Right lobe of liver (tissue), 6 donors: ENCODE measurements at regions not wholly inside any gene's neighbourhood (a gene's known extent, or its start where the extent isn't known, plus 50 kb on each side); places are given as distances from the start of the nearest gene placed in this dataset.
"Not testable (repeated sequence)": the region's sequence is repeated elsewhere in the genome, so short reads cannot be mapped to it uniquely, and the experiment has no call there.

Source experiments
- ATAC-seq, 4 donors: fragments of 200-7000 bp; cut with Tn5 transposase; one replicate each; pipeline ENCODE4 v1.9.1; 2020; ENCODE audit warnings: mild to moderate bottlenecking in 4 of 4, moderate library complexity in 4 of 4
- DNase-seq, 3 donors: peaks; one replicate each; pipeline ENCODE4 v3.0.0-alpha.2; 2020
- H3K27ac ChIP-seq, 3 donors: fragments of 200-600 bp; one replicate each; pipeline ENCODE4 v1.8.0; 2022
- H3K27me3 ChIP-seq, 2 donors: fragments of 200-600 bp; one replicate each; pipeline ENCODE4 v1.8.0; 2022
- H3K36me3 ChIP-seq, 4 donors: fragments of 200-600 bp; sonication (generic) in 1 of 4; one replicate each; pipeline versions ENCODE4 v1.5.1 to v1.8.0; 2017 to 2022; ENCODE audit warnings: control low read depth in 1 of 4
- H3K4me1 ChIP-seq, 4 donors: fragments of 200-600 bp; sonication (generic) in 1 of 4; one replicate each; pipeline versions ENCODE4 v1.5.1 to v1.8.0; 2017 to 2022; ENCODE audit warnings: control low read depth in 1 of 4
- H3K4me3 ChIP-seq, 3 donors: fragments of 200-600 bp; one replicate each; pipeline ENCODE4 v1.8.0; 2022
- H3K9me3 ChIP-seq, 4 donors: fragments of 200-600 bp; sonication (generic) in 1 of 4; one replicate each; pipeline versions ENCODE4 v1.5.1 to v1.8.0; 2017 to 2022; ENCODE audit warnings: control low read depth in 1 of 4
- CTCF ChIP-seq, 4 donors: fragments of 200-600 bp in 3 of 4; fragments of 450-650 bp in 1 of 4; IDR thresholded peaks; one replicate each; pipeline versions ENCODE4 v1.5.1 to v1.8.0; 2016 to 2022; ENCODE audit warnings: antibody characterized with exemption in 4 of 4, mild to moderate bottlenecking in 2 of 4
- POLR2A ChIP-seq: fragments of 450-650 bp; IDR thresholded peaks from one replicate; pipeline ENCODE4 v1.6.1; 2017; ENCODE audit warnings: antibody characterized with exemption, mild to moderate bottlenecking
- WGBS: methylation state at CpG from one replicate; pipeline ENCODE4 v1.1.6; 2018; ENCODE audit warnings: low coverage, low lambda C conversion rate; ENCODE audit not compliant: insufficient coverage; ENCODE audit errors: missing lambda C conversion rate; 5-methylcytosine and 5-hydroxymethylcytosine counted together
- intact Hi-C, 2 donors: fragments of 100-400 bp; cut with DNase I; formaldehyde crosslinking; loops; one replicate each; pipeline versions ENCODE4 v1.11.2 to v1.14.1; 2022
- donor health status: DM: no; HTN: yes; CAD: no.
- donor health status: DM: no; HTN: no; CAD: no.
- donor health status: DM: no; HTN: no; CAD: no.
- donor health status: DM: no; HTN: yes; CAD: no.
- donor health status: DM: no; HTN: yes; CAD: no.

GRCh38 chr18:75728621-75729020 lies 301.1 kb upstream of the SMIM21 start:
- Histone ChIP-seq H3K36me3 (no peaks in the 10 kb centered on the region), H3K4me3 (no peak overlapping the region), H3K27me3 (no peaks in the 10 kb centered on the region), H3K4me1 (no peaks in the 10 kb centered on the region), H3K27ac (no peak overlapping the region), H3K9me3 (no peaks in the 10 kb centered on the region)
- no peak for ATAC-seq
- WGBS = 52% methylated on average over 7 of the region's 7 CpGs
- intact Hi-C loops = loop anchor here in 1 of 2 donors (10.0 kb wide), 1 partner anchor 56 kb away; no protein-coding TSS in a partner anchor
- no peak for TF ChIP-seq CTCF (IDR thresholded peaks at IDR 0.05)
- TF ChIP-seq POLR2A = no peak
- no peak for DNase-seq

- ATAC-seq = no peak
- no peak for TF ChIP-seq POLR2A
- TF ChIP-seq CTCF (IDR thresholded peaks at IDR 0.05) = peak; percentile 7 to 36 (median 22)
- Histone ChIP-seq H3K27me3 (no peaks in the 10 kb centered on the region), H3K4me3 (no peak overlapping the region), H3K36me3 (no peaks in the 10 kb centered on the region), H3K27ac (no peak overlapping the region), H3K4me1 (no peaks in the 10 kb centered on the region), H3K9me3 (no peaks in the 10 kb centered on the region)
- no peak for DNase-seq
- WGBS = 50% methylated on average over 3 of the region's 7 CpGs
- intact Hi-C loops = loop anchor here in 1 of 2 donors (10.0 kb wide), 1 partner anchor 57 kb away; no protein-coding TSS in a partner anchor
These were observed 300.0 kb upstream of the SMIM21 start for GRCh38 chr18:75727456-75727855.

- Histone ChIP-seq H3K9me3 (no peaks in the 10 kb centered on the region), H3K27ac (no peak overlapping the region), H3K4me1 (no peaks in the 10 kb centered on the region), H3K27me3 (no peaks in the 10 kb centered on the region), H3K36me3 (no peaks in the 10 kb centered on the region), H3K4me3 (no peak overlapping the region)
- intact Hi-C loops = loop anchor here in 1 of 2 donors (10.0 kb wide), 1 partner anchor 61 kb away; no protein-coding TSS in a partner anchor
- ATAC-seq (no peak), DNase-seq (no peak)
- WGBS = 57% methylated on average over 10 of the region's 10 CpGs
- TF ChIP-seq CTCF (IDR thresholded peaks at IDR 0.05) = no peak
These were observed 296.2 kb upstream of the SMIM21 start for GRCh38 chr18:75723521-75724340.

- Histone ChIP-seq H3K9me3 (no peaks in the 10 kb centered on the region), H3K4me3 (no peak overlapping the region), H3K36me3 (no peaks in the 10 kb centered on the region), H3K4me1 (no peaks in the 10 kb centered on the region), H3K27ac (no peak overlapping the region), H3K27me3 (no peaks in the 10 kb centered on the region)
- ATAC-seq (no peak), DNase-seq (no peak)
- TF ChIP-seq POLR2A = no peak
- TF ChIP-seq CTCF (IDR thresholded peaks at IDR 0.05) = no peak
- intact Hi-C loops = no loop called here
- 16% methylated on average over 2 of the region's 3 CpGs for WGBS
These were observed 287.3 kb upstream of the SMIM21 start for GRCh38 chr18:75714766-75715165.

- WGBS = 69% methylated on average over 8 of the region's 24 CpGs
- ATAC-seq, H3K9me3 ChIP-seq, H3K36me3 ChIP-seq, intact Hi-C loops, H3K4me1 ChIP-seq, H3K4me3 ChIP-seq, DNase-seq, H3K27me3 ChIP-seq, H3K27ac ChIP-seq: not testable (repeated sequence)
These were observed 284.8 kb upstream of the SMIM21 start for GRCh38 chr18:75712124-75712867.
